Activated T-helper 1 cell treated with anti-CD3 and anti-CD28 coated beads, Interleukin-2, amount 50 U/mL, for 16 hours (primary cell): ENCODE measurements at regions not wholly inside any gene's neighbourhood (a gene's known extent, or its start where the extent isn't known, plus 50 kb on each side); places are given as distances from the start of the nearest gene placed in this dataset.
"Not testable (repeated sequence)": the region's sequence is repeated elsewhere in the genome, so short reads cannot be mapped to it uniquely, and the experiment has no call there.

ENCODE experiments used
- DNase-seq, 2 donors: peaks; one replicate each; pipeline ENCODE4 v3.0.0-alpha.2; 2020; ENCODE audit warnings: low read depth in 1 of 2, low spot score in 1 of 2

- DNase-seq, result no peak
Measured at GRCh38 chr11:69869311-69869939, 50.2 kb upstream of the FGF3 start.

- no peak for DNase-seq
Measured at GRCh38 chr11:69870766-69871165, 51.5 kb upstream of the FGF3 start.

- DNase-seq, result no peak
Measured at GRCh38 chr11:69873166-69874077, 54.2 kb upstream of the FGF3 start.

GRCh38 chr11:69874178-69874983 is 55.2 kb upstream of the FGF3 start:
- no peak for DNase-seq

GRCh38 chr11:69874984-69875624 is 55.9 kb upstream of the FGF3 start:
- DNase-seq, result no peak

- DNase-seq, result no peak
Measured at GRCh38 chr11:69876013-69876412, 56.8 kb upstream of the FGF3 start.

GRCh38 chr11:69877235-69877634 is 58.0 kb upstream of the FGF3 start:
- DNase-seq, result no peak

- not testable (repeated sequence) for DNase-seq
Measured at GRCh38 chr11:69877704-69878103, 58.5 kb upstream of the FGF3 start.

GRCh38 chr11:69878144-69878883 is 59.1 kb upstream of the FGF3 start:
- no peak for DNase-seq

- no peak for DNase-seq
Measured at GRCh38 chr11:69878927-69879728, 59.9 kb upstream of the FGF3 start.

- DNase-seq, result no peak
Measured at GRCh38 chr11:69879729-69880005, 60.5 kb upstream of the FGF3 start.

- DNase-seq, result no peak
Measured at GRCh38 chr11:69880041-69880825, 61.0 kb upstream of the FGF3 start.

GRCh38 chr11:69880826-69881445 is 61.7 kb upstream of the FGF3 start:
- no peak for DNase-seq

GRCh38 chr11:69881467-69882269 is 62.5 kb upstream of the FGF3 start:
- no peak for DNase-seq

GRCh38 chr11:69882270-69882608 is 63.0 kb upstream of the FGF3 start:
- DNase-seq, result no peak

GRCh38 chr11:69883292-69884255 is 64.4 kb upstream of the FGF3 start:
- no peak for DNase-seq

GRCh38 chr11:69884286-69884685 is 65.1 kb upstream of the FGF3 start:
- no peak for DNase-seq
